ENCODE measurements at regions not wholly inside any gene's neighbourhood (a gene's known extent, or its start where the extent isn't known, plus 50 kb on each side); places are given as distances from the start of the nearest gene placed in this dataset.
"Not testable (repeated sequence)": the region's sequence is repeated elsewhere in the genome, so short reads cannot be mapped to it uniquely, and the experiment has no call there.

DNA sequence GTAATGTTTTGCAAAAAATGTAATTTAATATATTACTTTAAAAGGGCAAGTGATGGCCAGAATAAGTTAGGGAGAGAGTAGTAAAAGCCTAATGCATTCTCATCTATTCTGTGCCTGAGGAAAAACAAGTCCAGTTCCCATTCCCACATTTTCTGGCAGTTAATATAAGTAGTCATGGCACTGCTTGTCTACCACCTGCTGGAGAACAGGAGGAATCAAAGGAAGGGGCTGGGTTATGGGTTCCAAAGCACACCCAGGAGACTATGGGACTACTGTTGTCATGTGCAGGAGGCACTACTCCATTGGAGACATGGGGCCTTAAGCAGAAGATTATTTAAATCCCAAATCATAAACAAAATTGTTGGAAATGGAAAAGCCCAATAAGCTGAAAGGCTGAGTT lies 2618.6 kb downstream of the ARAP2 start:
- DNase-seq: no peak

DNA sequence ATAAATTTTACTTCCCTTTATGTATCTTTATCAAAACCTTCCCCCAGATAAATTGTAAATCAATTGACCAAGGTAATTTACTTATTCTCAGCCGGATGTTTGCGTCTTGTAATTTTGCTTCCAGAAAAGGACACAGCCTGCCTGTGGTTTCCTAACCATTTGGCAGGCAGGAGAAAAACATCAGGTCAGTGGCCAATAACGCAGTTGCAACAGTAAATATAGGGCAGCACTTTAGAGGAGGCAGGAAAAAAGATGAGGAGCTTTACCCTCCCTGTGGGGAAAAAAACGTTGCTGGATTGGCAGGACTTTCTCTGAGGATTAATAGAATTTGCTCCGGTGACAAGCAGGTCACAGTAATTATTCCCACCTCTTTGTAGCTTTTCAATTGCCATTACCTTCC lies 2618.1 kb downstream of the ARAP2 start:
- DNase-seq: no peak

DNA sequence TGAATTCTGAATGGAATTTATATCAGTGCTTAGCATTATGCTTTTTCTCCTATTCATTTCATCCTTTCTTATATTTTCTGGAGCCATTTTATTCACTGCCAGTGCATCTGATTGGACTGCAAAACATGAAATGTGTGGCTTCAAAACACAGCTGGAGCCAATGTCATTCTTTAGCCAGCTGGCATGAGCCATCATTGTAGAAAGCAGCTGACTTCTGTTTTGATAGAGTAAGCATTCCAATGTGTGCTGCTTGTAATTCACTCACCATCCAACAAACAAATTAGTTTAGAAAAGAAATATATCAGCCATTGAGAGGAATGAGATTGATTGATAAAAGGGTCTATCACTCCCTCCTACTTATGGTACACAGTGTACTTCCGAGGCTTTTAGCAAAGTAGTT lies 2616.0 kb downstream of the ARAP2 start:
- DNase-seq: no peak

DNA sequence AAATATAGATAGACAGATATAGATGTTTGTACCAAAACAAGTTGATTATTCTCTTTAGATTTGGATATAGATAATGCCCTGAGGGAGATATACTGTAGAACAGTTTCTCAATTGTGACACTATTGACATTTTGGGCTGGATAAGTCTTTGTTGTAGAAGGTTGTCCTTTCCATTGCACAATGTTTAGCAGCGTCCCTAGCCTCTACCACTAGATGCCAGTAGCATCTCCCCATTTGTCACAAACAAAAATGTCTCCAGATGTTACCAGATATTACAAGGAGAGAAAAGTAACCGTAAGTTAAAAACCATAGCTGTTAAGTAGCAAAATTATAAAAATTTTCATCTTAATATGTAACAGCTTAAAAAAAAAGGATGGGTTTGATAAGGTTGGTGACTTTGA lies 2595.3 kb downstream of the ARAP2 start:
- no peak for DNase-seq

DNA sequence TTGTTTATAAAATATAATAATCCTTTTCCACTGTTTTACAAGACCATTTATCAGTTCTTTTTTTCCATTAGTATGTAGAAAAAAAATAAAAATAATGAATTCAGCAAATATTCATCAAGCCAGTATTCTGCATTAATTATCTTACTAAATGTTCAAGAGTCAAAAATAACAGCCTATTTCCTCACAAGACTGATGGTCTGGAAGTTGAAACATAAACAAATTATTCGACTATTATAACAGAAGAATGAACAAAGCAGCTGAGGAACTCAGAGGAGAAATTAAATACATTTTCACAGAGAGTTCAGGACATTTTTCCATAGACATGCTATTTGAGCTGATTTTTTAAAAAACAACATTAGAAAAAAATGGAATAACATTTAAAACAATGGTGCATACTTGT lies 2594.8 kb downstream of the ARAP2 start:
- no peak for DNase-seq

DNA sequence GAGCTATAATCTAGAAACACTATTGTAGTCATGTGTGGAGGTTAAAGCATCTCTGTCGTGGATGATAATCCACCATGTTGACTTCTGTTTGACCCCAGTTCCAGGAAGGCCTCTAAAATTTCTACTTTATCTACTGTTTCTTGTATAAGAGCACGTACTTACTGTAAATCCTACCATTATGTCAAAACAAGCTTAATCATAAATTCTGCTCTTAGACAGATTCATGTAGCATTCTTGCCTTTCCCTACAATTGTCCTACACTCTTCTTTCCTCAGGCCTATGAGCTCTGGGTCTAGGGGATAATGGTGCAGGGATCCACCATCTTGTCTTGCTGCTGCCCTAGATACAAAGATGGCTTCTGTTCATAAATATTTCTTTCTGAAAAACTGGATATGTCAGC lies 2594.3 kb downstream of the ARAP2 start:
- no peak for DNase-seq

DNA sequence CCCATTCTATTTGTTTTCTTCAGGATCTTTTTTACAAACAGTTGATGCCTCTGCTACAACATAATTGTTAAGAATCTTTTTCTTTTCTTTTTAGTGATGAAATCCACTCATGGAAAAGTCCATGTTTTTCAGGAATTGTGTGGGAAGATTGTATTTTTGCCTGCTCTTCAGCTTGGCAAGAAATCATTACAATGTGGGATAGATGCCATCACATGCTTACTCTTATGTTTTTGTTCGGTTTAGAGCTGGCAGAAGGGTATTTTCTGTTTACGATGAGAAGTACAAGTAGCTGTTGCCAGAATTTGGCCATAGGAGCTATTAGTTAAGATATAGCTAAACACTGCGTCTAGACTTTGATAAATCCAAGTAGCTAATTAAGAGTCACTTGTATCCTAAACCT lies 2585.3 kb downstream of the ARAP2 start:
- DNase-seq: no peak

DNA sequence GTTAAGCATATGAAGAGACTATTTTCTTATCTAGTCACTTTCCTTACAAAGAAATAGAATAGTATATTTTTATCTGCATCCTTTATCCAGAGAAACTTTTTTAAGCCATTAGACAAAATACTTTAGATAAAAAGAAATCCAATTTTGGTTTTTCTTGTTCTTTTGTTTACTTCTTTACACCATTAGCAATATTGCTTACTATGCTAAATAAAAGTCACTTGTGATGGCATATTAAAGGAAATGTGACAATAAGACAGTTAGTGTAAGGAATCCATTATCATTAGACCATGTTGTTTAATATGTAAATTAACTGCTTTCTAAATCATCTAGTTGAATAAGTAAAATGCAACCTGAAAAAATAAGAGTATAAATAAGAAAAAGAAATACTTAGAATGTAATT lies 2582.7 kb downstream of the ARAP2 start:
- no peak for DNase-seq

DNA sequence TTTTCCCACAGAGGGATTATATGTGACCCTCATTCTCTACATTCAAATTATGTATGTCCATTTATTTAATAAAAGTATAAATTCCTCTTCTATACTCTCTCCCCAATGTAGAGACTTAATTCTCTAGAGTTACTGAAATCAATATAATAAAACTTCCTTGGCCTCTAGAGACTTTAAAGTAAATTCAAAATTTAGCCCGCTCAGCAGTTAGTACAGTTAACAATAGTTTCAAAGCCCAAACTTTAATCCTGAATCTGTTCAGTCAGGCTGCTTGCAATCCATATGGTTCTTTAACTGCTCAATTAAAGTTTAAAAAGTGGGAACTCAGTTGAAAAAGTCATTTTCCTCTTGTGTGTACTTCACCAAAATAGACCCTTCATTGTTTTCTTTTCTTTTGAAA lies 2558.4 kb downstream of the ARAP2 start:
- no peak for DNase-seq

DNA sequence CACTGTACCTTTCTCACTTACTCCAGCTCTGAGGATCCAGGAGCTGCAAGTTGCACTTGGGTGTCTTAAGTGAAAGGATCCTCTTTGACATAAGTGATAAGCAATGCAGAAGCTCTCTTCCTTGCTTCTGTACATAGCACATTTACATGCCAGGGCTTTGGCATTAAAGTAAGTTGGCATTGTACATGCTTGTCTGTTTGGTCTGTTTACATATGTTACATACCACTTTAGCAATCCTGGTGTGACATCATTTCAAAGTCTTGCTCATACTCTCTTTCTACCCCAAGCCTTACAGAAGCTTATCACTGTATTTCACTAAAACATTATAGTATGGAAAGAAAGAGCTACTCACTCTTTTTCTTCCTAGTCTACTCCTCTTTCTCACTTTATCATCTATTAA lies 2548.3 kb downstream of the ARAP2 start:
- DNase-seq: no peak

DNA sequence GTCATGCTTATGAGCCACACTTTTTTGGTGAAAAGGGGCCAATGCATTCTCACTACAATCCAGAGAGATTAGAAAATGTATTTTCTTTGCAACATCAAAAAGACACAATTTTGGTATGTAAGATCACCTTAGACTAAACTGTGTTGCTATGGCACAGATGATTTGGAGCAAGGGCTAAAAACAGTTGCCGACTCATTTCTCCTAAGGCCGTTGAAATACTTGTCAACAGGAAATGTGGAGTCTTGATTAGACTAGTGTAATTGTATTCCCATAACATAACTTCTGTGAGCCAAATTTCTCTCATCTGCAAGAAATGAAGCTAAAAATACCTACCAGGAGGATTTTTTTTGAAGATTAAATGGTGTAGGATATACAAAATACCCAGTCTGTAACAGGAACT lies 2547.7 kb downstream of the ARAP2 start:
- no peak for DNase-seq

DNA sequence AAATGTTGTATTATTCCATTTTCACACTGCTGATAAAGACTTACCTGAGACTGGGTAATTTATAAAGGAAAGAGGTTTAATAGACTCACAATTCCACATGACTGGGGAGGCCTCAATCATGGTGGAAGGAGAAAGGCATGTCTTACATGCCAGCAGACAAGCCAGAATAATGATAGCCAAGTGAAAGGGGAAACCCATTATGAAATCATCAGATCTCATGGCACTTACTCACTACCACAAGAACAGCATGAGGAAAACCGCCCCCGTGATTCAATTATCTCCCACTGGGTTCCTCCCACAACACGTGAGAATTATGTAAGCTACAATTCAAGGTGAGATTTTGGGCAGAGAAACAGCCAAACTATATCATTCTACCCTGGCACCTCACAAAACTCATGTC lies 2535.1 kb downstream of the ARAP2 start:
- no peak for DNase-seq

DNA sequence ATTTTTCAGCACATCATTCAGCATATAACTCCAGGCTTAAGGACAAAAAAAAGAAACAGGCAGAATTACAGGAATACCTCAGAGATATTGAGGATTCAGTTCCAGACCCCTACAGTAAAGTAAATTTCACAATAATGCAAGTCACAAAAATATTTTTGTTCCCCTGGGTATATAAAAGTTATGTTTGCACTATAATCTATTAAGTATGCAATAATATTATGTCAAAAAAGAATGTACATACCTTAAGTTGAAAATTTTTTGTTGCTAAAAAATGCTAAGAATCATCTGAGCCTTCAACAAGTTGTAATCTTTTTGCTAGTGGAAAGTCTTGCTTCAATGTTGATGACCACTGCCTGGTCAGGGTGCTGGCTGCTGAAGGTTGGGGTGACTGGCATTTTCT lies 2532.5 kb downstream of the ARAP2 start:
- no peak for DNase-seq

DNA sequence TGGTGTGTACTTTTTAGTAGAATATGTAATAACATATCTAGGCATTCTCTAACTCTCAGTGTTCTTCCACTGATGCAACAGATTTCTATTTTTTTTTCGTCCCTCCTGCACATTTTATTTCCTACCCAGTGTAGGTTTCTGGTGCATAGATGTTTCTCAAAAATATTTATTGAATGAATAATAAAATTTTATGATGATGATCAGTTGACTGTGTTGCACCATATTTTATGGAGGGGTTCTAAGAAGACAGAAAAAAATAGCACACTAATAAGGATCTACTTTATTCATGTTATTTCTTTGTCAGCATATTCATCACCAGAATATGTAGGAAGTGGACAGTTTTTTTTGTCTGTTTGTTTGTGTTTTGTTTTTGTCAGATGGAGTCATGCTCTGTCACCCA lies 2529.3 kb downstream of the ARAP2 start:
- no peak for DNase-seq

DNA sequence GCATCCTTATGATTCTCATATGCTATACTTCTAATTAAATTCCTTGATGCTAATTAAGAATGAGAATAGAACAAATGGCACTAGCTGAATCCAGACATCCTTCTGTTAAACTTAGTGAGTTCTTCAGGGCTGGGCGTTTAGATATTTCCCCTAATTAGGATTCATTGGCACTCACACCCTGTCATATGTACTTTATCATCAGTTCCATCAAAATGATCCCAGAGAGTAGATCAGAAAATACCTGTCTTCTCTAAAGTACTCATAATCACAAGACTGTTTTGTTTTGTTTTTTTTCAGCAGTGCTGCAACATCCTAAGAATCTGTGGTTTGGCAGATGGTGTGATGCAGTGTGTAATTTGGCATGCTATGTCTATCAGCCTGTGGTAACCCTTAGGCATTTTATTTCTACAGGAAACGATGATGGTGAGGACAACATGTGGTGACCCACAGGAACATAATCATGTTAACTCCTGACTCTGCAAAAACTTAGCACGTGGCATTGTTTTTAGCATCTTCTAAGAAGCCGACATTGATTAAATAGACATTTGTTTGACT lies 2528.4 kb downstream of the ARAP2 start:
- no peak for DNase-seq

DNA sequence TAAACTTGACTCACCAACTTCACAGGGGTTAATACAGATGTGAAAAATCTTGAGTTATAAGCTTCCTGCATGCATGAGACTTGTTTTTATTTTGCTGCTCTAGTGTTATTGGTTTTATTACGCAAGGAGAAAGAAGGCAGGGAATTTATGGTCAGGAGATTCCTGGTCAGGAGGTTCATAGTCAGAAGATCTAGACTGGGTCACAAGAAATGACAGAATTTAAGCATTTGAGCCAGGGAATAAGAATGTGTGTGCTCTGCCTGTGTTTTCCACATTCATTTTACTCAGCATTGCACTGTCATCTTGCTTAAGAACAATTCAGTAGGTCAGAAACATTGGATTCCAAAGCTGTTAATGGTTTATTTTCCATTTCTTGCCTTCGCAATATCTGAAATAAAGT lies 2522.1 kb downstream of the ARAP2 start:
- no peak for DNase-seq

DNA sequence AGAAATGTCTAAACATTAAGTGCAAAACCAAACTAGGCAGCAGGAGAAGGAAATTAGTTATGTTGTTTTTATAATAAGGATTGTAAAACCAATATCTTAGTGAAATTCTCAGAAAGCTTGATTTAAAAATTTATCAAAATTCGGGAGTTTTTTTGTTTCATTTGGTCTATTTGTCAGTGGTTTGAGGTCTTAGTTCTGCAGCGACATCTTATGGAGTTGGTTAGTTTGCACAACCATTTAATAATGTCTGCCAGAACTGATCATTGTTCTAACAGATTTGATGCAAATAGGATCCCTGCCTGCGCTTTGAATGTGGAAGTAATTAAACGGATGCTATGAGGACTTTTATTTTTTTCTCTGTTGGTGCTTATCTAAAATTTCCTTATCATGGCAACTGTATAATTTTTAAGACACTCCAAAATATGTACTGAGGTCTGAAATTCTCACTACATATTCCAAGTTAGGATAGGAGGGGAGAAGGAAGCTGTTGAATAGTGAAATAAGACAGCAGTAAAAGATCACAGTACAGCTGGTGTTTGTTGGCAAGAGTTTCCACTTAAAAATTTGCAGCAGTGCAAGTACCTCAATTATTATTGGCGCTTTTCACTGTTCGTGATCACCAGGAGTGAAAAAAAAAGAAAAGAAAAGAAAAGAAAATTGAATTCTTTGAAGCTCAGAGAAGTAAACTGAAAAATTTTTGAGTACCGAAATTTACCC lies 2521.4 kb downstream of the ARAP2 start:
- DNase-seq: no peak

DNA sequence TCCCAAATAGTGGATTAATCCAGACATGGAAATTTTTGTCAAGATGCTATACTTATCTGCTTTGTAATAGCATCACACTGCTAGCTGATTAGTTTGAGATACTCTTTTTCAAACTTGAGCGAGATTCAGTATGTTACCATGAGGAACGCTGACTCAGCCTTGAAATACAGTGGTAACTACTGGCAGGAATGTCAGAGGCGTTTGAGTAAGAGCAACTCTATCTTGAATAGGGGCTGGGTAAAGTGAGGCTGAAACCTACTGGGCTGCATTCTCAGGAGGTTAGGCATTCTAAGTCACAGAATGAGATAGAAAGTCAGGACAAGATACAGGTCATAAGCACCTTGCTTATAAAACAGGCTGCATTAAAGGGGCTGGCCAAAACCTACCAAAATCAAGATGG lies 2519.6 kb downstream of the ARAP2 start:
- no peak for DNase-seq

DNA sequence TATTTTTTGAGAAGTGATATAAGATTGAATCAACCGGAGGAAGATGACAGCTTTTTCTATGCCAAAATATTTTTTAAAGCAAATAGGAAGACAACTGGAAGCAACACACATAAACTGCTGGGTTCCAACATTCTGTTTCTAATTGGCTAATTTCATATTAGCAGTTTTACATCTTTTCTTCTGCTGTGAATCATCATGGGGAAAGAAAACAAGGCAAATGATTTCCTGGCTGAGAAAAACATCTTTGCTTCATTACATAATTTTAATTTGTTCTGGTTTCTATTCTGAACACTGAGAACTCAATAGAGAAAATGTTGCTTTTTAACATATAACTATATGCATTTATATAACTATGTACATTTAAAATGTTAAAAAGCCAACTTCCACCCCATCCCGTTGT lies 2518.5 kb downstream of the ARAP2 start:
- DNase-seq: no peak

DNA sequence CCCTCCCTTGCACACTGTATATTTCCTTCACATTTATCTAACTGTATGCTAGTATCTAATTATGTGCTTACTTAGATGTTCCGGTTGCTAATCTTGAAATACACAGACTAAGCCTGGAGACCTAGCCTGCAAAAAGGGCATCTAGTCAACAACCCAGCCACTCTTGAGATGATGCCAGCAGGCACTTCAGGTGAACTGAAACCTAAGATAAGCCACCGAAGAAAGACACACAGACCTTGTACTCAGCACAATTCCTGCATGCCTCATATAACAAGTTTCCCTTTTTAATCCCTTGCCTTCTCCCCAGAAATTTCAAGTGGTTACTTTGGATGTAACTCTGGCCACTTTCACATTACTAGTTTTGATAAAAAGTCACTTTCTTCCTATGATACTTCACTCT lies 2506.6 kb downstream of the ARAP2 start:
- DNase-seq: no peak

DNA sequence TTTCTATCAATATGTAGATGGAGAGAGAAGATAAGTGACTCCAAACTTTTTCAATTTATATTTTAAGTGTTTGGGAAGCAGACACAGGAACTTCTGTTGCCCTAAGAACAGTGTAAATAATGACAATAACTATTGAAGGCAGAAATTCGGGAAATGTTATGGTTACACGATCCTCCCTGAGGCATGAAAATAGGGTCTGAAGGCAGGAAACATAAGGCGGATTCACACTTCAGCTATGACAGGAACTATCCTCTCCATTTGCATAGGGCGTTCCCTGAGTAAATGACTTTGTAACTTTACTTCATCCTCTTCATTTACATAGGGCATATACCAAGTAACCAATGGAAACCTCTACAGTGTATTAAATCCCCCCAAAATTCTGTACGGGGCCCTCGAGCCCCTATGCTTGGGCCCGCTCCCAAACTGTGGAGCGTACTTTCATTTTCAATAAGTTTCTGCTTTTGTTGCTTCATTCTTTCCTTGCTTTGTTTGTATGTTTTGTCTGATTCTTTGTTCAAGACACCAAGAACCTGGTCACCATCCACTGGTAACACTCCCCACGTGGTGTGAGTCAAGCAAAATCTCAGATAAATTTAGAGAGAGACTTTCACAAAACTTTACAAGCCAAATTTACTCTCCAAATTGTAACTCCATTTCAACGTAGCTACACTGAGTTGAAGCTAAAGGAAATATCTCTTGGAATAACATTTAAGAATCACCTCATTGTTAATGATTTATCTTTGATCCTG lies 2504.3 kb downstream of the ARAP2 start:
- DNase-seq: no peak

DNA sequence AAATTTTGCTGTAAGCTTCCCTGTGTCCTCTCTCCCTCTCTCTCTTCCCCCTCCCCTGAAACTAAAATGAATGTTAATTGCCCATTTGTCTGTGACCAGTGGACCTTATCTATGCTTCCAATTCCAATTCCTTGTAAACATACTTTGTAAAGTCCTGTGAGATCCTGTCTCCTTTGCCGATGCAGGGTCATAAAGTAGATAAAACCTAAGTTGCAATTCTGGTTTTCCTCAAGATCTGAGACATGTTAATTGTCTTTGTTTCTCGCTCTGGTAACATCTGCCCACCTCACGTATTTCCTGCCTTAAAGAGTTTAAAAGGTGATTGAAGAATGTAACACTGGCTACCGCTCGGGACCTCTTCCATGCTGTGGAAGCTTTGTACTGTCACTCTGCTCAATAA lies 2503.4 kb downstream of the ARAP2 start:
- DNase-seq: not testable (repeated sequence)

DNA sequence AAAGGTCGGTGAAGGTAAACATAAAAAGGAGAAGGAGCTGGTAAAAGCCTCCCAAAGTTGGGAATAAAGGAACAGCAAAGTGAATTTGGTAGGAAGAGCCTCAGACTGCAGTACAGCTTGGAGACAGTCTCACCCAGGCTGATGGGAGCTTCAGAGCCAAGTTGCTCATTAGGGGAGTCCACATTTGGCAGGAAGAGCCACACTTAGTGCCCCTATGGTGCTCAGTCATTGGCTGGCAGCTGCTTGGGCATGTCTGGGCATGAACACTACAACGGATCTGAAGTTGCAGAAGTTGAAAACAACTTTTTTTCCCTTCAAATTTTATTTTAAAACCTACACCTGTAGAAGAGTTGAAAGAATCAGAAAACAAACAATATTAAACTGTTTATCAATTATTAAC lies 2497.3 kb downstream of the ARAP2 start:
- no peak for DNase-seq

DNA sequence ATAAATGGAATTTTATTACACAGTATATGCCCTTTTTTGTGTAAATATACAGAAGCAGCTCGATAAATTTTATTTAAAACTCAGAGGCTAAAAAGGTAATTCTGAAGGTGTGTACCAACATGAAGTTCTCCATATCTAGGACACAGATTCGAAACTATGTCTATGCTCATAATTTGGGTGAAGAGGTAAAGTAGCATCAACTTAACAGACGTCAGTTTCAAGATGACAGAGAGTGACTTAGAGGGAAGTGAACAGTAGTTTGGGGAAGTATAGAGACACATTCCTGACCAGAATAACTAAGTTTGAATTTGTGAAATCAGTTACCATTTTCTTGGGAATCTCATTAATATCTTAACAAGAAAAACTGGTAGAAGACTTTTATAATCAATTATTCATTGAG lies 2493.3 kb downstream of the ARAP2 start:
- DNase-seq: no peak

DNA sequence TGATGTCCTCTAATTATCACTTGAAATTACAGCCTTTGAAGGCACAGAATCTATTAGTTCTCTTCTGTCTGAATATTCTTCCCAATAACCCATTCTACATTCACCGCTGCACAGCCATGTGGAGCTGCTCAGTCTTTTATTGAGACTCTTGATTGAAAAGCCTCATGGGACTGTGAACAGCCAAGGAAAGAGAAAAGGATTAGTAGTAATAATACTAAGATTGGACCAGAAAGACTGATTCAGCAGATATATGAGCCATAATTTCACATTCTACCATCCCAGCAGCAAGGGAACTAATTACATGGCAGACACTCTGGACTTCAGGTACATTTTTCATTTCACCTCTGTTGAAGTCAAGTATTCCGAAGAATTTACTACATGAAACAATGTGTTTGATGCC lies 2471.7 kb downstream of the ARAP2 start:
- DNase-seq: no peak

Data from GOT3 (cell line).